Hematopoietic multipotent progenitor cell (in vitro differentiated cells): ENCODE measurements at regions not wholly inside any gene's neighbourhood (a gene's known extent, or its start where the extent isn't known, plus 50 kb on each side); places are given as distances from the start of the nearest gene placed in this dataset.
"Not testable (repeated sequence)": the region's sequence is repeated elsewhere in the genome, so short reads cannot be mapped to it uniquely, and the experiment has no call there.

Experiments used
- DNase-seq, 3 donors: peaks; one replicate each; pipeline ENCODE4 v3.0.0-alpha.2; 2011 to 2015; ENCODE audit warnings: low read depth in 2 of 3, low spot score in 2 of 3

DNA sequence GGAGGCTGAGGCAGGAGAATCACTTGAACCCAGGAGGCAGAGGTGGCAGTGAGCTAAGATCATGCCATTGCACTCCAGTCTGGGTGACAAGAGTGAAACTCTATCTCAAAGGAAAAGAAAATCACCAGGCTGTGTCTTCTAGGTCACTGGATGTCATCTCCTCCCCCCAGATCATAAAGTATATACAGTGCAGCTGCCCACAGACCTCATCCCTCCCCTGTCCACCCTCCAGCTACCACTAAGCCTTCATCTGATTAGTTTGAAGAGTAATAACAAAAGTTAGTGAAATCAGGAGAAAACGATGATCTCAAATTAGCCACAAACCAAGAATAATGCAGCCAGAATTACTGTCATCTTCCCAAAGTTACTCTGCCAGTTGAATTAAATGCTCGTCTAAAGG is 117.2 kb downstream of the ZNF22 start:
- DNase-seq: not testable (repeated sequence)

DNA sequence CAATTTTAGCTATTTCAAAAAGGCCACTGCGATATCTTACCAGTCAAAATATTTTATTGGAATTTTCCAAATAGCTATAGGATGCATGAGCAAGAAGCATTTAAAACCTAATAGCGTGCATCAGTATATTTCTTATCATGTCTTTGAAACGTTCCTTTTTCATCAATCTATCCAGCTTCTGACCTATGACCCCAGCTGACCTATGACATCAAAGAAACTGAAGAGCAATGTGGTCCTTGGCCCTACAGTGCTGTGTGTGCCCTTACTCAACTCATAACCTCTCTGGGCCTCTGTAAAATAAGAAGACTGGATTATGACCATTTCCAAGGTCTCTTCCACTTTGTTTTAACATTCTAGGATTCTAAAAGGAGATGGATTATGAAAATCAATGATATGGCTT is 118.2 kb downstream of the ZNF22 start:
- DNase-seq: no peak

- DNase-seq: not testable (repeated sequence)
These were observed 121.6 kb downstream of the ZNF22 start for GRCh38 chr10:45122180-45122860.

DNA sequence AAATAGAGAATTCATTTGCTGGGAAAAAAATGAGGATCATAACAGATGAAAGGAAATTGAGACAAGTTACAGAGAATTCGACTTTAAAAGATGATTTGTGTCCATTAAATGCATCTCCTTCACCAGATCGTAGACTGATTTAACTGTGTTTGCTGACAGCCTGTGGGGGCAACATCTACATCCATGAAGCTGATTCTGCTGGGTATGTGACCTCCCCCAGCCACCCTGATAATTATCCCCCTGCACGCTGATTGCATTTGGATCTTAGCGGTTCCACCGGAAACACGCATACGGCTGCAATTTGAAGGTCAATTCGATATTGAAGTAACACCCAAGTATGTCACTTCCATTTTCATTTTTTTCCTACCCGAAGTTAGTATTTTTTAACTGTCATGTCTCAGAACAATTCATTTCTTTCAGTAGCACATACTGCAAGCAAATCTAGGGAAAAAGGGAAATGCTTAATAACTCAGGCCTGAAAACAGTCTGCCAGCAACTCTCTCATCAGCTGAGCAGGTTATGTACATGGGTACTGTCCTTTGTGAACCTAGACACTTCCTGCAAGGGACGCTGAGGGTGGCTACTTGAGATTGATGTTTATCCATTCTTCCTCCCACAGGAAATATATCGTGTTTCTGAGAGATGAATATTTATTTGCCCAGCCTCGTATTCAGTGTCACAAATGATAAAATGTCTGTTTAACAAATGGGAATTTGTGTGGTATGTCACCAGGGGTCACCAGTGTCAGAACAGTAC is 134.9 kb downstream of the ZNF22 start:
- DNase-seq: no peak

- no peak for DNase-seq
These were observed 135.5 kb downstream of the ZNF22 start for GRCh38 chr10:45136256-45136655.

GRCh38 chr10:45144326-45145070 is 143.8 kb downstream of the ZNF22 start:
- no peak for DNase-seq

- DNase-seq: not testable (repeated sequence)
These were observed 144.4 kb downstream of the ZNF22 start for GRCh38 chr10:45145143-45145542.

- no peak for DNase-seq
These were observed 146.3 kb downstream of the ZNF22 start for GRCh38 chr10:45147000-45147399.

GRCh38 chr10:45150997-45151396 is 150.3 kb downstream of the ZNF22 start:
- DNase-seq: no peak

DNA sequence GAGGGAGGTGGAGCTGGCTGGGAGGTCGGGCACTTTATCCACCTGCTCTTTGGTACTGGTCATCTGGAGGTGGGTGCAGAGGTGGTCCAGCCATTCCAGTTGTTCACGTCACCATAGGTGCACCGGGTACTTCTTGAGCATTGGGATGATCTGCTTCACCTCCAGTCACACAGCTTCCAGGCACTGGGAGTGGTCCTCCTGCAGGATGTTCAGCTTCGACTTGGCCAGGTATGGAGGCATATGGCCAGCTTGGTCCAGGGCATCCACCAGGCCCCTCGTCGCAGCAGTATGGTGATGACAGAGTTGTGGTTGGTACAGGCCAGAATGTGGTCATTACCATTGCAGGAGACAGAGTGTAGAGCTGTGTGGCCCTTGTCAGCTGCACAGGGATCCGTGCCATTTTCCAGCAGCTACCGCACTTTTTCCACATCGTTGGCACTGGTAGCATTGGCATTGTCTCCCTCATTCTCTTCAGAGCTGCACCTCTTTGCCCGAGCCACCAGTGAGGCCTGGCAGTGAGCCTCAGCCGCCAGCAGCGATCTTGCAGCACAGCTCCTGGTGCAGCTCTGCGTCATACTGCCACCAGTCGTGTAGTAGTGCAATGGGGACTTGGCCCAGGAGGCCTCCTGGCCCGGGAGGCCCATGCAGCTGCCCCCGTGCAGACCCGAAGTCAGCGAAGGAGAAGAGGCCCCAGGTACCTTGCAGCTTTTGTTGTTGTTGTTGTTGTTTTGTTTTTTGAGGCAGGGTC is 150.9 kb downstream of the ZNF22 start:
- DNase-seq: no peak

DNA sequence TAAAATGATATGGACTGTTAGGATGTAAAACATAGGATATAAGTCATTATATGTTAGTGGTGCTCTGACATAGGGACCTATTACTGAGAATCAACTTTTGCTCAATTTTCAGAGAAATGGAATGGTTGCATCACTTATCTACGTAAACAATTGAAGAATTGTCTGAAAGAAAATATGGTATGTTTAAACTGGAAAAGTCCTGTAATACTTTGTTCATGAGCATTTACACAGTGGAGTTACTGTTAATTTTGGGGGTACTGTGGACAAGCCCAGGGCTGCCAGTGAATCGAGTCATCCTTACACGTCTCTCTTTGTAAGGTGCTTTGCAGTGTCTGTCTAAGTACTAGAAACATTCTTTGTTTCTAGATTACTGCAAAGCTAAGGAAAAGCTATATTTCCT is 152.0 kb downstream of the ZNF22 start:
- DNase-seq: no peak

GRCh38 chr10:45154502-45154901 is 153.8 kb downstream of the ZNF22 start:
- DNase-seq: no peak

GRCh38 chr10:45155784-45156183 is 155.1 kb downstream of the ZNF22 start:
- no peak for DNase-seq

GRCh38 chr10:45160271-45160670 is 155.1 kb downstream of the OR13A1 start:
- no peak for DNase-seq

- no peak for DNase-seq
These were observed 152.0 kb downstream of the OR13A1 start for GRCh38 chr10:45163315-45163975.

DNA sequence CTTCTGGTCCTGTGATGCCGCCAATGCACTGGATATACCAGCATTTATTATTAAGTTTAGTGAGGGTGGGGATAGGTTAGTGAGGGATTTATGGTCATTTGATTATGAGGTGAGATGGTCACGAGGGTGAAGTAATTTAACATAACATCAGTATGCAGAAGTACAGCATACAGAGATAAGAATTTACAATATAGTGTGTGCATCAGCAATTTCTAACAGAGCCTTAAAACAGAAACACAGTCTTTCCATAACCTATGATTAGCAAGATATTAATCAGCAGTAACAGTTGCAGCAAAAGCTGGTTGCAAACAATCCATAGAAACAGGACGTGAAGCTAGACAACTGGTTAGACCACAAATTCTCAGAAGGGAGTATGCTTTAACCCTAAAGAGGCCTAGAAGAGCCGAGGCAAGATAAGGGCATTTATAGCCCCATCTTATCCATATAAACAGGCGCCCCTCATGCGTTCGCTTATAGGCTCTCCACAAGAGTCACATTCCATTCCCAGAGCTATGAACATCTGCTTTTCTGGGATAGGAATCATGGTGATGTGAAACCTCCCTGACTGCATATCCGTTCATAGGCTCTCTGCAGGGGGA is 139.8 kb downstream of the OR13A1 start:
- not testable (repeated sequence) for DNase-seq

GRCh38 chr10:45179691-45180090 is 135.7 kb downstream of the OR13A1 start:
- no peak for DNase-seq

- DNase-seq: no peak
These were observed 134.9 kb downstream of the OR13A1 start for GRCh38 chr10:45180507-45180906.

DNA sequence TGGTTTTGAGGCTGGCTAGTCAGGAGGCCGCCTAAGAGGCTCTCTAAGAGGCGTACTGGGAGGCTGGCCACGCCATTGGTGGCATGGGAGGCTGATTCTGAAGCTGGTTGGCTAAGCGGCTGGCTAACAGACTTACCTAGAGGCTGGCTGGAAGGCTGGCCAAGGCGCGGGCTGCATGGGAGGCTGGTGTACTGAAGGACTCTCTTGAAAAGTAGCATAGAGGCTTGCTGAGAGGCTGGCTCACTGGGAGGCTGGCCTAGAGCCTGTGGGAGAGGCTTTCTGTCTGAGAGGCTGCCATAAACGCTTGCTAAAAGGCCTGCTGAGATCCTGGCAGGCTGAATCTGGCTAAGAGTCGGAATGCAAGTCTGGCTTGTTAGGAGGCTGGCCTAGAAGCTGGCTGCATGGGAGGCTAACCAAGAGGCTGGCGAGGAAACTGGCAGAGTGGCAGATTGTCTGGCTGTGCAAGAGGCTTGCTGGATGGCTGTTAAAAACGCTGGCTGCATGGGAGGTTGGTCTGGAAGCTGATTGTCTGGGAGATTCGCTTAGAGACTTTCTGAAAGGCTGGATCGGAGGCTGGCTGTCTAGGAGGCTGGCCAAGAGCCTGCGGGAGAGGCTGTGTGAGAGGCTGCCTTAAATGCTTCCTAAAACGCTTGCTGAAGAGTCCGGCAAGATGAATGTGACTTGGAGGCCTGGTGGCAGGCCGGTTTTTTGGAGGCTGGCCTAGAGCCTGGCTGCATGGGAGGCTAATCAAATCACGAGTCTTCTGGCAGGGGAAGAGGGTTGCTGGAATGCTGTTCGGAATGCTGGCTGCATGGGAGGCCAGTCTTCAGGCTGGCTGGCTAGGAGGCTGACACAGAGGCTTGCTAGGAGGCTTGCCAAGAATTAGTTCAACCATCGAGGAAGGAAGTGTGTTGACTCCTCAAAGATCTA is 134.2 kb downstream of the OR13A1 start:
- no peak for DNase-seq
